ENCODE measurements at regions not wholly inside any gene's neighbourhood (a gene's known extent, or its start where the extent isn't known, plus 50 kb on each side); places are given as distances from the start of the nearest gene placed in this dataset.

DNA sequence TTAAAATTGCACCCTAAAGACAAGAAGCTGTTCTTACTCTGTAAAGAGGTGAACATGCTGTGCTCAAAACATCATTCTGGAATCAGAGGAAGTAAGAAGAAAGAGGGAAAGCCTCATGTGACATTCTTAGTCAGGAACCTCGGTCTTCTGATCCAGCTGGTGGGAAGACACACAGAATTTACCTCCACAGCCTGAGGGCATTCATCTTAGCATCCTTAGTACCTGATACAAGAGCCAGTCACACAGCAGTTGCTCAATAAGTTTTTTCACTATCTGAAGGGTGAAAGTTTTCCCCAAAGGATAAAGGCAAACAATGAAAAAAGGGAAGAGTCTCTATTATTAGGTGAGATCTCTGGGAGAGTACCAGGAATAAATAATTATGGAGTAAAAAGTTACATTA lies 116.8 kb downstream of the SEMA6D start:
- Histone ChIP-seq H3K27me3 (ENCODE audit: control insufficient read depth, insufficient read depth, low read length) (no peaks in the 10 kb centered on the region), H3K36me3 (ENCODE audit: control insufficient read depth, insufficient read depth, low read length) (no peaks in the 10 kb centered on the region), H3K4me3 (ENCODE audit: low read depth in 2 of 2, low read length in 2 of 2) (no peak overlapping the region), H3K27ac (ENCODE audit: low read length) (no peak overlapping the region), H3K4me1 (ENCODE audit: control insufficient read depth, insufficient read depth, low read length) (no peaks in the 10 kb centered on the region), H3K9me3 (ENCODE audit: control insufficient read depth, insufficient read depth, low read depth, low read length) (no peaks in the 10 kb centered on the region)
- ChIA-PET CTCF (no interaction called here), POLR2A (no interaction called here)
- in situ Hi-C loops (cut with HindIII; ENCODE audit: low pct_unique_long_range_greater_than_20kb, low sequenced_read_pairs) (no loop called here), intact Hi-C loops (cut with micrococcal nuclease; ENCODE audit: unreplicated experiment) (no loop called here)
- no TSS peak for BruUV-seq (replicated peaks)
- DNase-seq (ENCODE audit: low read depth, low spot score) (no peak), ATAC-seq (no peak)
- TF ChIP-seq, protein P1, sequence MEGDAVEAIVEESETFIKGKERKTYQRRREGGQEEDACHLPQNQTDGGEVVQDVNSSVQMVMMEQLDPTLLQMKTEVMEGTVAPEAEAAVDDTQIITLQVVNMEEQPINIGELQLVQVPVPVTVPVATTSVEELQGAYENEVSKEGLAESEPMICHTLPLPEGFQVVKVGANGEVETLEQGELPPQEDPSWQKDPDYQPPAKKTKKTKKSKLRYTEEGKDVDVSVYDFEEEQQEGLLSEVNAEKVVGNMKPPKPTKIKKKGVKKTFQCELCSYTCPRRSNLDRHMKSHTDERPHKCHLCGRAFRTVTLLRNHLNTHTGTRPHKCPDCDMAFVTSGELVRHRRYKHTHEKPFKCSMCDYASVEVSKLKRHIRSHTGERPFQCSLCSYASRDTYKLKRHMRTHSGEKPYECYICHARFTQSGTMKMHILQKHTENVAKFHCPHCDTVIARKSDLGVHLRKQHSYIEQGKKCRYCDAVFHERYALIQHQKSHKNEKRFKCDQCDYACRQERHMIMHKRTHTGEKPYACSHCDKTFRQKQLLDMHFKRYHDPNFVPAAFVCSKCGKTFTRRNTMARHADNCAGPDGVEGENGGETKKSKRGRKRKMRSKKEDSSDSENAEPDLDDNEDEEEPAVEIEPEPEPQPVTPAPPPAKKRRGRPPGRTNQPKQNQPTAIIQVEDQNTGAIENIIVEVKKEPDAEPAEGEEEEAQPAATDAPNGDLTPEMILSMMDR (IDR thresholded peaks at IDR 0.05): no peak
- TF ChIP-seq POLR2AphosphoS5 (IDR thresholded peaks at IDR 0.05; ENCODE audit: low read depth, low read length): no peak
- TF ChIP-seq, protein P2, sequence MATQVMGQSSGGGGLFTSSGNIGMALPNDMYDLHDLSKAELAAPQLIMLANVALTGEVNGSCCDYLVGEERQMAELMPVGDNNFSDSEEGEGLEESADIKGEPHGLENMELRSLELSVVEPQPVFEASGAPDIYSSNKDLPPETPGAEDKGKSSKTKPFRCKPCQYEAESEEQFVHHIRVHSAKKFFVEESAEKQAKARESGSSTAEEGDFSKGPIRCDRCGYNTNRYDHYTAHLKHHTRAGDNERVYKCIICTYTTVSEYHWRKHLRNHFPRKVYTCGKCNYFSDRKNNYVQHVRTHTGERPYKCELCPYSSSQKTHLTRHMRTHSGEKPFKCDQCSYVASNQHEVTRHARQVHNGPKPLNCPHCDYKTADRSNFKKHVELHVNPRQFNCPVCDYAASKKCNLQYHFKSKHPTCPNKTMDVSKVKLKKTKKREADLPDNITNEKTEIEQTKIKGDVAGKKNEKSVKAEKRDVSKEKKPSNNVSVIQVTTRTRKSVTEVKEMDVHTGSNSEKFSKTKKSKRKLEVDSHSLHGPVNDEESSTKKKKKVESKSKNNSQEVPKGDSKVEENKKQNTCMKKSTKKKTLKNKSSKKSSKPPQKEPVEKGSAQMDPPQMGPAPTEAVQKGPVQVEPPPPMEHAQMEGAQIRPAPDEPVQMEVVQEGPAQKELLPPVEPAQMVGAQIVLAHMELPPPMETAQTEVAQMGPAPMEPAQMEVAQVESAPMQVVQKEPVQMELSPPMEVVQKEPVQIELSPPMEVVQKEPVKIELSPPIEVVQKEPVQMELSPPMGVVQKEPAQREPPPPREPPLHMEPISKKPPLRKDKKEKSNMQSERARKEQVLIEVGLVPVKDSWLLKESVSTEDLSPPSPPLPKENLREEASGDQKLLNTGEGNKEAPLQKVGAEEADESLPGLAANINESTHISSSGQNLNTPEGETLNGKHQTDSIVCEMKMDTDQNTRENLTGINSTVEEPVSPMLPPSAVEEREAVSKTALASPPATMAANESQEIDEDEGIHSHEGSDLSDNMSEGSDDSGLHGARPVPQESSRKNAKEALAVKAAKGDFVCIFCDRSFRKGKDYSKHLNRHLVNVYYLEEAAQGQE (IDR thresholded peaks at IDR 0.05; ENCODE audit: insufficient read depth in 1 of 2, low read depth in 2 of 2, low read length in 1 of 2): no peak
- no peak for TF ChIP-seq TCF7L2 (IDR thresholded peaks at IDR 0.05; ENCODE audit: low read depth, low read length)
- no peak for TF ChIP-seq SIN3A (IDR thresholded peaks at IDR 0.05; ENCODE audit: borderline replicate concordance, insufficient read depth, low read depth, low read length)

DNA sequence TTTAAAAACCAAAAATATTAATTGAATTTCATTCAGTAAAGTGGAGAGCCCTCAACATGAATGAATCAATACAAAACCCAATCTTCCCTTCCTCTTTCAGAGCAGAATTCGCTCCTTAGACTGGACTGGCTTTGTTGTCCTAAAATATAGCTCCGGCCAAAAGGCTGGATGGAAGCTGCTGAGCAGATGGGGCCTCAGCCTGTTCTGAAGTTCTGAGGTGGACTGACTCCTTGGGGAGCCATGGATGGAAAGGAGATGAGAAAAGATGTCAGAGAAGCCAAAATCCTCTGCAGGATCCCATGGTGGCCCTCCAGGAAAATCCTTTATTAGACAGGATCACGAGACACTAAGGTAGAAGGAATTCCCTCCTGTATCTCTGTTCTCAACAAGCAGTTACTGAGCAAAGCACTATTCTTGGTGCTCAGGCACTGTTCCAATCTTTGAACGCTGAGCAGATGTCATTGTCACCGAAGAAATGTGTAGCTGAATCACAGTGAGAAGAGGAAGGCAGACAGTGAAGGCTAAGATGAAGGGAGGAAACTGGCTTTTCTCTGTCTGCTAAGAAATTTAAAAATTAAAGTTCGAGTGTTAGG lies 122.0 kb downstream of the SEMA6D start:
- CTCF ChIA-PET: no interaction called here
- POLR2A ChIA-PET: no interaction called here
- Histone ChIP-seq H3K36me3 (ENCODE audit: control insufficient read depth, insufficient read depth, low read length) (no peaks in the 10 kb centered on the region), H3K27ac (ENCODE audit: low read length) (no peak overlapping the region), H3K9me3 (ENCODE audit: control insufficient read depth, insufficient read depth, low read depth, low read length) (no peaks in the 10 kb centered on the region), H3K27me3 (ENCODE audit: control insufficient read depth, insufficient read depth, low read length) (no peaks in the 10 kb centered on the region), H3K4me1 (ENCODE audit: control insufficient read depth, insufficient read depth, low read length) (no peaks in the 10 kb centered on the region), H3K4me3 (ENCODE audit: low read depth in 2 of 2, low read length in 2 of 2) (no peak overlapping the region)
- in situ Hi-C loops (cut with HindIII; ENCODE audit: low pct_unique_long_range_greater_than_20kb, low sequenced_read_pairs): no loop called here
- intact Hi-C loops (cut with micrococcal nuclease; ENCODE audit: unreplicated experiment): no loop called here
- no peak for ATAC-seq
- BruUV-seq (replicated peaks): no TSS peak
- DNase-seq (ENCODE audit: low read depth, low spot score): no peak
- TF ChIP-seq POLR2AphosphoS5 (IDR thresholded peaks at IDR 0.05; ENCODE audit: low read depth, low read length): no peak
- TF ChIP-seq TCF7L2 (IDR thresholded peaks at IDR 0.05; ENCODE audit: low read depth, low read length): no peak
- TF ChIP-seq, protein P1 (IDR thresholded peaks at IDR 0.05): no peak
- TF ChIP-seq, protein P2 (IDR thresholded peaks at IDR 0.05; ENCODE audit: insufficient read depth in 1 of 2, low read depth in 2 of 2, low read length in 1 of 2): no peak
- no peak for TF ChIP-seq SIN3A (IDR thresholded peaks at IDR 0.05; ENCODE audit: borderline replicate concordance, insufficient read depth, low read depth, low read length)
